T-helper 1 cell treated with Interleukin-12 subunit alpha and Interleukin-12 subunit beta and Interleukin-4 antibody, amounts not matched to agents 30 μg/mL and 1 μg/mL, for 36 hours (primary cell): ENCODE measurements at regions not wholly inside any gene's neighbourhood (a gene's known extent, or its start where the extent isn't known, plus 50 kb on each side); places are given as distances from the start of the nearest gene placed in this dataset.
"Not testable (repeated sequence)": the region's sequence is repeated elsewhere in the genome, so short reads cannot be mapped to it uniquely, and the experiment has no call there.

Source experiments
- H3K27ac Mint-ChIP-seq: one replicate; pipeline ENCODE4 v1.8.0; 2021; ENCODE audit warnings: mild to moderate bottlenecking, mixed read lengths
- H3K27me3 Mint-ChIP-seq: one replicate; pipeline ENCODE4 v1.8.0; 2021; ENCODE audit warnings: low read depth, mixed read lengths
- H3K36me3 Mint-ChIP-seq: one replicate; pipeline ENCODE4 v1.8.0; 2021; ENCODE audit warnings: low read depth, mixed read lengths
- H3K4me1 Mint-ChIP-seq: one replicate; pipeline ENCODE4 v1.8.0; 2021; ENCODE audit warnings: low read depth, mixed read lengths
- H3K4me3 Mint-ChIP-seq: one replicate; pipeline ENCODE4 v1.8.0; 2021; ENCODE audit warnings: mild to moderate bottlenecking, moderate library complexity, mixed read lengths
- H3K9me3 Mint-ChIP-seq: one replicate; pipeline ENCODE4 v1.8.0; 2021; ENCODE audit warnings: mixed read lengths

GRCh38 chr2:94576486-94576885, 294.7 kb upstream of the TEKT4 start:
- not testable (repeated sequence) for H3K4me1 Mint-ChIP-seq, H3K9me3 Mint-ChIP-seq, H3K36me3 Mint-ChIP-seq, H3K27me3 Mint-ChIP-seq
- Mint-ChIP-seq H3K27ac (peak overlapping the region; percentile 16), H3K4me3 (peak overlapping the region; percentile 28)

DNA sequence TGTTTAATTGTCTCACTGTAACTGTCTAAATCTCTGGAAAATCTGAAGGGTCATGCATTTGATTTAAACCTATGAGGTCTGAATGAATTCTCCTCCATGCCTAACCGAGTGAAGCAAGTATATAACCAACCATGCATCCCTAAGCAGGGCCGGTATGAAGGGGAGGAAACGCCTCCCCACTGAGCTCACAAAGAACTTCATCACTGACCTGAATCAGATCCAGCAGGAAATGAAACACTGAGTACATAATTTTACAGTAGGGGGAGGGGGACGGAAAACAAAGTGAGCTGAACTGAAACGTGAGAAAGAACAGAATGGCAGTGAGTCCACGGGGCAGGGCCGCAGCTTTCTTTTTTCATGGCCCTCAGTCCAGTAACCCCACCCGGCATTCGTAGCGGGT, 294.1 kb upstream of the TEKT4 start:
- not testable (repeated sequence) for H3K4me1 Mint-ChIP-seq, H3K36me3 Mint-ChIP-seq, H3K27me3 Mint-ChIP-seq, H3K9me3 Mint-ChIP-seq, H3K27ac Mint-ChIP-seq, H3K4me3 Mint-ChIP-seq

- peaks cover 11% of the 10 kb centered on the region for H3K4me1 Mint-ChIP-seq
- not testable (repeated sequence) for H3K9me3 Mint-ChIP-seq, H3K4me3 Mint-ChIP-seq, H3K27me3 Mint-ChIP-seq, H3K27ac Mint-ChIP-seq, H3K36me3 Mint-ChIP-seq
These were observed 292.0 kb upstream of the TEKT4 start for GRCh38 chr2:94579221-94579620.

DNA sequence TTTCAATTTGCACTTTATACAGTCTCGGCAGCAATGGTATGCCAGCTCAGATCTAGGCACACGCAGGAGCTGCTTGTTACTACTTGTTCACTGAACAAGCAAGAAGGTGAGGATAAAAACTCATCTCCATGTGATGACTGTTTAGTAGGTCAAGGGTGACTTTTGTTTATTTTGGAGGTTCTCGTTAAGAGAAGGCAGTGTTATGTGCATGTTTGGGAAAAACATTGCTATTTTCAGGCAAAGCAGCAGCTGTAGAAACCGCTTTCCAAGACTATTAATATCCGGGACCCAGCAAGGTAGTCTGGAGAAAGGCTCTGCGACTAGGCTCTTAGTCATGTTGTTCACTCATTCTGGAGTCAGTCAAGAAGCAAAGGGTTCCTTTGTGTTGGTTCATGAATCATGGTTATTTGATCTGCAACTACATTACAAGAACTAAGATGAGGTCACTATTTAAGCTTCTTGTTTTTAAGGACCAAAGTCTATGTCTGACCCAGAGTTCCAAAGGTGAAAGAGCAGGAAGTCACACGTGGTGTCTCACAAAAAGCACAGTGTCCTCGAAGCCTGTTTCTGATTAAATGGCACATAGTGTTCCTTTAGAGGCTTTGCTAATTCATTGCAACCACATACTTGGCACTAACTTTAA, 288.0 kb upstream of the TEKT4 start:
- not testable (repeated sequence) for H3K36me3 Mint-ChIP-seq, H3K27me3 Mint-ChIP-seq, H3K27ac Mint-ChIP-seq, H3K4me1 Mint-ChIP-seq, H3K4me3 Mint-ChIP-seq, H3K9me3 Mint-ChIP-seq

- not testable (repeated sequence) for H3K36me3 Mint-ChIP-seq
These were observed 286.7 kb upstream of the TEKT4 start for GRCh38 chr2:94584569-94584968.

DNA sequence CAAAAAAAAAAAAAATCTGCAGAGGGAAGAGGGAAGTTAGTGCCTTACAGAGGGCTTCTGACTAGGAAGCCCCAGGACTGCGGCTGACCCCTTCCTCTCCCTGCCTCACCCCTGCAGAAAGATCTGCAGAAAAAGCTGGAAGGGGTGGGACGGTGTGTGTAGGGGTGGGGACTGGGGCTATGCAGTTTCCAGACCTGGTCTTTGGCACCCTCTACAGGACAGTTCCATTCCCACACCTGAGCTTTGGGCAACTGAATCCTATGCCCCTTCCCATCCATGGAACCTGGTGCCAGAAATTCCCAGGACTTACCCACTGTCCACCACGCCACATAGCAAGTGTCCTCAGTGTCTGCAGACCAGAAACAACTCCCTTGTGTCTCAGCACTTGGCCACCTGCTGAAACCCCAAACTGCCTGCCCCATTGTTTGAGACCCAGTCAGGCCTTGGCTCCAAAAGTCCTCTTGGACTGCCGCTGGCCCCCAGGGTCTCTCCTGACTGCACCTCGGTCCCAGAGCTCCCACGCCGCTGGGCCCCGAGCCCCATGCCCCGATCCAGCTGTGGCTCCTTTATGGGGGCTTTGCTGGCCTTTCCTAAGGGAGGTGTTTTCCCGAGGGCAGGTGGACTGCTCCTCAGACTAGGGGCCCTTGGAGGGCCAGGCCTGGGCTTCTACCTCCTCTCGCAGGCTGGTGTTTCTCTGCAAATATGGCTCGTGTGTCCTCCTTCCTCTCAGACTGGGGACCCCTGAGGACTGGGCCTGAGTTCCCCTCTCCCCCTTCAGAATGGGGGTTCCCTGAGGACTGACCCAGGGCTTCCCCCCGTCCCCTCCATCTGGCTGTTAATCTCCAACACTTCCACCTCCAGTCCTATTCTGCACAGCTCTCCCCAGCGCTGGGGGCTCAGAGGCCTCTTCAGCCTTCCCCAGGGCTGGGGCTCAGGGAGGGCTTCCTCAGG, 284.9 kb upstream of the TEKT4 start:
- H3K4me1 Mint-ChIP-seq, H3K9me3 Mint-ChIP-seq, H3K36me3 Mint-ChIP-seq, H3K27me3 Mint-ChIP-seq, H3K27ac Mint-ChIP-seq, H3K4me3 Mint-ChIP-seq: not testable (repeated sequence)

More at GRCh38 chr2:94584569-94584968, 286.7 kb upstream of the TEKT4 start:
- H3K4me3 Mint-ChIP-seq, H3K9me3 Mint-ChIP-seq, H3K4me1 Mint-ChIP-seq, H3K27ac Mint-ChIP-seq, H3K27me3 Mint-ChIP-seq: not testable (repeated sequence)

GRCh38 chr2:94587042-94587441, 284.2 kb upstream of the TEKT4 start:
- not testable (repeated sequence) for H3K9me3 Mint-ChIP-seq, H3K4me1 Mint-ChIP-seq

GRCh38 chr2:94594019-94594836, 277.0 kb upstream of the TEKT4 start:
- H3K36me3 Mint-ChIP-seq, H3K4me1 Mint-ChIP-seq, H3K9me3 Mint-ChIP-seq, H3K4me3 Mint-ChIP-seq, H3K27me3 Mint-ChIP-seq, H3K27ac Mint-ChIP-seq: not testable (repeated sequence)

More at GRCh38 chr2:94587042-94587441, 284.2 kb upstream of the TEKT4 start:
- not testable (repeated sequence) for H3K36me3 Mint-ChIP-seq, H3K4me3 Mint-ChIP-seq, H3K27ac Mint-ChIP-seq, H3K27me3 Mint-ChIP-seq

- not testable (repeated sequence) for H3K4me1 Mint-ChIP-seq, H3K4me3 Mint-ChIP-seq, H3K27me3 Mint-ChIP-seq, H3K36me3 Mint-ChIP-seq, H3K9me3 Mint-ChIP-seq, H3K27ac Mint-ChIP-seq
These were observed 275.3 kb upstream of the TEKT4 start for GRCh38 chr2:94595956-94596355.

DNA sequence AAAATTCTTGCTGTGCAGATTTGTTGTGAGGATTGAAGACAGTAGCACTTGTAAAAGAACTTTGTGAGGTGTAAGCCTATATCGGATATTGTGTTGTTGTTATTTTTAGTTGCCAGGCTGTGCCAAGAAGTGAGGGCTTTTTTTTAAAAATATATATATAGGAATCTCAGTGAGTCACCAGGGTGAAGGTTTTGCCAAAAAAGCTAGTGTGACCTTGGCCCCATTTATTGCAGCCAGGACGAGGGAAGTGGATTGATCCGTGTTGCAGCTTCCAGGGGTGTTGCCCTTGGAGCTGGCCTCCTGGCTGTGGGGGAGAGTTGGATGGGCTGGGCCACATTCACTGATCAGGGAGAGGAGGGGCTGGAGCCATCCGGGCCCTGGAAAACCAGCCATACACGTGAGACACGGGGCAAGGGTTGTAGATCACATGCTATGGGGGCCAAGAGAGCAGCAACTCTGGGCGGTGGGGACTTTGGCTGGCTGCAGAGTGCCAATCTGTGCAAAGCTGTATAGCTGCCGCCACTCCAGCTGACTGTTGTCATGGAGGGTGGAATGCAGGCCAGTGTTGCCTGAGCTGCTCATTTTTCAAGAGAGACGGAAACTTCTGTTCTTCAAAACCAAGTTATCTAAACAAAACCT, 273.0 kb upstream of the TEKT4 start:
- not testable (repeated sequence) for H3K27me3 Mint-ChIP-seq, H3K4me3 Mint-ChIP-seq, H3K9me3 Mint-ChIP-seq, H3K4me1 Mint-ChIP-seq, H3K36me3 Mint-ChIP-seq, H3K27ac Mint-ChIP-seq

DNA sequence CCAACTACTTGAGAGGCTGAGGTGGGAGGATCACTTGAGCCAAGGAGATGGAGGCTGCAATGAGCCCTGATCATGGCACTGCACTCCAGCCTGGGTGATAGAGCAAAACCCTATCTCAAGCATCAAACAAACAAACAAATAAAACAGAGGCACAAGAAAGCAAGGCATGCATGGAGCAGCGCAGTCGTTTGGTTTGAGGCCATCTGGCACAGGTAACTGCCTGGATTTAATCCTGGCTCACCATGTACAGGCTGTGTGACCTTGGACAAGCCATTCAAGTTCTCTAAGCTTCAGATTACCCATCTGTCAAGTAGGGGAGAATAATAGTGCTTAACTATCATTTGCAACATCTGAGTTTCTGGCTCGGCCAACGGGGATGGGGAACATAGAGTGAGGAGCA, 270.3 kb upstream of the TEKT4 start:
- not testable (repeated sequence) for H3K27ac Mint-ChIP-seq, H3K27me3 Mint-ChIP-seq, H3K36me3 Mint-ChIP-seq, H3K9me3 Mint-ChIP-seq, H3K4me3 Mint-ChIP-seq, H3K4me1 Mint-ChIP-seq

- no peak overlapping the region for H3K27ac Mint-ChIP-seq
- H3K9me3 Mint-ChIP-seq = no peaks in the 10 kb centered on the region
- no peak overlapping the region for H3K4me3 Mint-ChIP-seq
- no peaks in the 10 kb centered on the region for H3K36me3 Mint-ChIP-seq
- H3K4me1 Mint-ChIP-seq = no peaks in the 10 kb centered on the region
- no peaks in the 10 kb centered on the region for H3K27me3 Mint-ChIP-seq
These were observed 268.8 kb upstream of the TEKT4 start for GRCh38 chr2:94602466-94602865.

DNA sequence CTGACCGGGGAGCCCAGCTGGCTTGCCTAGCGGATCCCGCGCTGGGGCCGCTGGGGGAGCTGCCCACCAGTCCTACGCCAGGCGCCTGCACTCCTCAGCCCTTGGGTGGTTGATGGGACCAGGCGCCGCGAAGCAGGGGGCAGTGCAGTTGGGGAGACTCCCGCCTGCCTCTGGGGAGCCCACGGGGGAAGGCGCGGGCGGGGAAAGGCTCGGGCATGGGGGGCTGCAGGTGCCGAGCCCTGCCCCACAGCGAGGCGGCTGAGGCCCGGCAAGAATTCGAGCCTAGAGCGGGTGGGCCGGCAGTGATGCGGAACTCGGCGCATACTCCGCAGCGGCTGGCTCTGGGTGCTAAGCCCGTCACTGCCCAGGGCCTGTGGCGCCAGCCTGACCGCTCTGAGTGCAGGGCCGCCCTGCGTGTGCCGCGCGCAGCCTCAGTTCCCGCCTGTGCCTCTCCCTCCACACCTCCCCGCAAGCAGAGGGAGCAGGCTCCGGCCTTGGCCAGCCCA, 249.1 kb upstream of the TEKT4 start:
- H3K4me1 Mint-ChIP-seq = no peaks in the 10 kb centered on the region
- no peak overlapping the region for H3K27ac Mint-ChIP-seq
- H3K4me3 Mint-ChIP-seq = no peak overlapping the region
- H3K36me3 Mint-ChIP-seq = no peaks in the 10 kb centered on the region
- no peaks in the 10 kb centered on the region for H3K9me3 Mint-ChIP-seq
- H3K27me3 Mint-ChIP-seq = no peaks in the 10 kb centered on the region

DNA sequence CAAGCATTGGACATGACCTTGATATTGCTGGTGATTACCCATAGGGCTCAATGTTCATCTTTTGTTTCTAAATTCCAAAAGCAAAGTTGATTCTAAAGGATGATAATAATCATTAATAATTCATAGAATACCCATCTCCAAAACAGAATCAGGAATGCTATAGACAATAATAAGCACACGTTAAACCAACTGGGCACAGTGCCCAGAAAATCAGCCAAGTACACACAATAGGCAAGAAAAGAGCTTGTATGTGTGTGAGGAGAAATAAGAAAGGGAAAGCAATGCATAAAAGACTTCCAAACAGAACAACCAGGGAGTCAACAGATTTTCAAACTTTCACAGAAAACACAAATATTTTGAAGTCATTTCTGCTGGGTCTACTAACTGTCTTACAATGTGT, 242.3 kb upstream of the TEKT4 start:
- not testable (repeated sequence) for H3K9me3 Mint-ChIP-seq, H3K4me3 Mint-ChIP-seq, H3K27ac Mint-ChIP-seq, H3K36me3 Mint-ChIP-seq, H3K4me1 Mint-ChIP-seq, H3K27me3 Mint-ChIP-seq
